GM18499 (cell line): ENCODE measurements at regions not wholly inside any gene's neighbourhood (a gene's known extent, or its start where the extent isn't known, plus 50 kb on each side); places are given as distances from the start of the nearest gene placed in this dataset.

Experiments
- ATAC-seq: cut with Tn5 transposase; IDR thresholded peaks from one replicate; pipeline ENCODE4 v1.9.1; 2021; ENCODE audit warnings: moderate number of reproducible peaks; ENCODE audit not compliant: insufficient read depth, unreplicated experiment

DNA sequence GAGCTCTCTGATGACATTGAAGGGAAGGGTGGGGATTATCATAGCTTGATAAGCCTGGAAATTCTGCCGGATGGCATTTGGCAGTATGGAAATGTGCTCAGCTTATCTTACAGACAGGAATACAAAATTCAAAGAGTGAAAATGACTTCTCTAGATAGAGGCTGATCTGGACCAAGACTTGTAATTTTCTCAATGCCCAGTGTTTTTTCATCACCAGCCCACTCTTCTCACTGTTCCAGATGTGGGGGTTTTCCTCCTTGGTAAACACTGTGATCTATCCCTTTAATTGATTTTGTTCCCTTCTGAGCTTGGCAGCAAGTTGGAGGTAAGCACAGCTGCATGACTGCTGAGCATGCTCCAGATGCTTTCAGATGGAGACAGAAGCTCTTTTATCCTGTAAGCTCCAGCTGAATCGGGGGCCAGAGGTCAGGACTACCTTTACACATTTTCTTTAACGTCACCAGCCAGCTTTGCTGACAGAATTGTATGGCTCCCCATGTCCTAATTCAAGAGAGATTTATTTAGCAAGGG, 287.4 kb upstream of the TCF4 start:
- no peak for ATAC-seq

GRCh38 chr18:55869556-55870501, 281.8 kb upstream of the TCF4 start:
- no peak for ATAC-seq

- no peak for ATAC-seq
Measured at GRCh38 chr18:55868909-55869308, 280.9 kb upstream of the TCF4 start.

DNA sequence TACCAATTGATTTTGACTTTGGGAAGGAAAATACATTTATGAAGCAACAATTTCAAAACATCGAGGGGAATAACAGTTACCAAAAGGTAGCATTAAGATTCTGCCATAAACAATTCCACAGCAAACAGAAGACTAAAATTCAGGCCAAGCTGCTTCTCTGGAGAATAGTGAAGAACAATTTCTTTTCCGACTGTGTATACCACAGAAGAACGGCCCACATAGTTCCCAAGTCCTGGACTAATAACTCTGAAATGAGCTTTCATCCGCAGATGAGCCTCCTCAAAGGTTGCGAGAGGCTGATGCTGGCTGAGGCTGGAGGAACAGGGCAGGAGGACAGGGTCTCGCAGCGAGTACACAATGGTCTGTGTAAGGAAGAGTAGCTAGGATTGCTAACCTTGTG, 278.9 kb upstream of the TCF4 start:
- no peak for ATAC-seq

DNA sequence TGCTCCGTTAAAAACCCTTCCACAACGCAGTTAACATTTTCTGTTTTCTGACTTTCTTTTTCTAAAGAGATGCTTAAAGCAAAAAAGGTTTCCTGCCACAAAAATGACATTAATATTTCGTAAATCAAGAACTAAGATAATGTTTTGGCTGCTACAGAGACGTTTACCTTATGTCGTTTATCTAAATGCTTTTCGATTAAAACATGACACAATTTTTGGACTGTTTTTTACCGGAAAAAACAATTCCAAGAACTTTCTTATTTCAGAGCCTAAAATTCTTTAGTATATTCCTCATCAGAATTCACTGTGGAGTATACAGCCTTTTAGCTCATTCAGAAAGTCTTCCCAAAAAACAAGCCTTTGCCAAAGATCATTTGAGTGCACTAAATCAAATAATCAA, 278.0 kb upstream of the TCF4 start:
- ATAC-seq, result no peak

- ATAC-seq, result no peak
Measured at GRCh38 chr18:55864281-55864680, 276.3 kb upstream of the TCF4 start.

DNA sequence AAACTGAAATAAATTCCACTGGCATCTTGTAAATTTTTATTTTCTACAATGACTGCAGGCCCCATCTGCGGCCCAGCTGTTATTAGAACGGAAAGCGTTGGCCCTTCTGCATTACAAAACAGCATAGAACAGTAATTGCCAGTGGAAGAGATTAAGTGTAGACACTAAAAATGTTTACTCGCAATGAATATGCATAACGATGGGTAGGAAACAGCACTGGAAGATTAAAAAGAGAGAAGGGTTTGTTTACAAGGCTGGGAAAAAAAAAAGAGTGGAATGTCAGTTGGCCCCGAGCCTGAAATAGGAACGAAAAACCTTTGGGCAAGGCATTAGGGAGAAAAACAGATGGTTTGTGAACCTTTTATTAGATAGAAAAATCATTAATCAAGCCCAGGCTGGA, 275.9 kb upstream of the TCF4 start:
- ATAC-seq, result no peak

- no peak for ATAC-seq
Measured at GRCh38 chr18:55863391-55863706, 275.4 kb upstream of the TCF4 start.

DNA sequence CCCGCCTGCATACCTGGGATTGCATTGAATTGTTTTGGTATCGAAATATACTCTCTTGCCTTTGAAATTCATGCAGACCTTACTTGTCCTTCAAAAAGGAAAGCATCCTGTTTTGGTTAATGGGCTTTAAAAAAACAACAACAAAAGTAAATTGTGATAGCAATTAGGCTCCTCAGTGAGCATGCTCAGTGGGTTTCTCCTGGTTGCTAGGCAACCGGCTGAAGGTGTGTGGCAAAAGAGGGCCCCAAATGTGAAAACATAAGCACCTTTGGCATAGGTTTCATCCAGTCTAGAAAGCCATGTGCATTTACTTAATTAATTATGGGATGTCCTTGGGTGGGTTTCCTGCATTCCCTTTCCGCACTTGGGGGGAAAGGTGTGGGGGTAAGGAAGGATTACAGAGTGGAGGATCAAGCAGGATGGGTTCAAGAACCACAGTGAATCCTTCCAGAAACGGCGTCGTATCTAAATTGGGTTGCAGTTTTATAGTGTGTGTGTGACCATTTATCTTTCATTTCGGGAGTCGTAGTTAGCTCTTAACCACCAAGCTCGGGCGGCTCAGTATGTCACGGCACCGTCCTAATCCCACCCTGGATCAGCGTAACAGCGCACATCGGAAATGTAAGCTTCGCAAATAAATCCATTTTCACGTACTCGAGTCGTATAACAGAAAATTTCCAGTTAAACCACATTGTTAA, 274.9 kb upstream of the TCF4 start:
- ATAC-seq, result no peak

GRCh38 chr18:55861266-55861665, 273.3 kb upstream of the TCF4 start:
- ATAC-seq, result no peak

DNA sequence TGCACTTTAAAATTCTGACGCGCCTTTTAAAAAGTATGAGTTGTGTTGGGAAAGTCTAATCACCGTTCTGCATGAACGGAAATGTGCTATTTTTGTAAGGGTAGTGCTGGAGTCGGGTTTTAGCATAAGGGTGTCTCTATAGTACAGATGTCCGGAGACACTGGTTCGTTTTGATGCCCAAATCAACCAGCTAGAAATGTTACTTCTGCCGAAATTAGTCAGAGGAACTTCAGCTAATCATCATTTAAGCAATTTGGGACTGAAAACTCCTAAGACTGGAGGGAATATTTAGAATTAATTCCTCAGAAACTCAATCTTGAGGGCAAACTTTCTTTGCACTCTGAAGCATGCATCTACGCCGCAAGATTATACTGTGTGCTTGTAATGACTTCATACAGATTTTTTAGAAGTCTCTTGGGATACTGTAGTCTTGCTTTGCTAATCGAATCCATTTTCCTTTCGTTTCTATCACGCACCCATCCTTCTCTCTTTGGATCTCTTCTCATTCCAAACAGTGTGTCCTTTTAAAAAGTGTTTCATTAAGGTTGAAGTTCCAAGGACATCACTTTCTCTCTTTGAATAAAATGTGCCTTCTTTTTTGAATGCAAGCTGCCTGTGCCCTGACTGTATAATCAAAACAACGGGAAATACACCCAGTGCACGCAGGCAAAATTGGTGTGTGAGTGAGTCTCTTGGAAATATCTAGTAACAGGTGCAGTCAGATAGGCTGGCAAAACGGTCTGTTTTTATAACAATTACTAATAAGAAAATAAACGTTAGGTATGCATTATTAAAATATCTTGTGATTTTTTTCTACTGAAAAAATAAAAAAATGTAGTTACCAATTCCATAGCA, 270.9 kb upstream of the TCF4 start:
- ATAC-seq, result no peak

DNA sequence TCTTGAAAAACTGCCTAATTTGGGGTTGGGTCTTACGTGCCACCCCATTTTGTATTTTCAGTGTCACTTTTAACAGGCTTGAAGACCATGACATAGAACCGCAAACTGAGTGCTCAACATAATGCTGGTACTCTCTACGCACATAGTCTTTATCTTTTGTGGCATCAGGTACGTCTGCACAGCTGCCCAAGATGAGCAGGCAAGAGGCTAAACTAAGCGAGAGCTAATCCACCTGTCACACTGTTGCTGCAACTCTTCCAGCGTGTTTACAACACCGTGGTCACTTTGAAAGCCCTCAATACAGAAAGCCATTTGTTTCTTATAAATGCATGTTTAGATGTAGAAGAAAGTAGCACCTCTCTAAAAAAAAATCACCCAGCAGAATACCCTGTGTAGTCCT, 270.0 kb upstream of the TCF4 start:
- ATAC-seq, result no peak

DNA sequence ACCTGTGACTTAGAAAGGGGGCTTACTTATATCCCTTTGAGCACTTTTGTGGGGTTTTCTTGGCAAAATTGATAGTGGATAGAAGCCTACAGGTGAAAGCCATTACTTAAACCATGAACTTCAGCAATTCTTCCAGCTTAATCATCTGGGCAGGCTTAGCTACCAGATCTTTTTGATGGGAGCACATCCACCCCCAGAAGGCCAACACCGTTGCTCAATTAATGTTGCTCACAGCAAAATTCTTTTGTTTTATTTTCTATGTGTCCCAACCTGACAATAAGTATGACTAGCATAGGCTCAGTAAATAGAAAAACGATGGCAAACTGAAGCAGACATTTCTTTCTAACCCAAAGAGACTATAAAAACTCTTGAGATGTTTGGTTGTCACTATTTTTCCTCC, 269.4 kb upstream of the TCF4 start:
- ATAC-seq, result no peak

DNA sequence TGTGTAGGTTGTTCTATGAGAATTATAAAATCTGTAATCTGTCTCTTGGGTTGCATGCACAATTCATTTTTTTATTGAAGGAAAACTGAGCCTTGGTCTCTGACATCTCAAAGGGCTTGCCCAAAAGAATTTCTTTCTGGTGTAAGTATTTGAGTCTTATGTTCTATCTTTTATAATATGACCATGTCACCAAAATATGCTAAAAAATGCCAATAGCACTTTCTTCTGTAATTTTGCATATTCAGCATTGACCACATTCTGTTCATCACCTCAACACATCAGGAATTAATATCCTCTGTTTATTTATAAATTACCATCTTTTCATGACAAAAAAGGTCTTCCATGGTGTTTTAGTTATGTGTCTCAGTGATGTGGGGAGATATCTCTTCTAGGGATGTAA, 268.7 kb upstream of the TCF4 start:
- no peak for ATAC-seq

- ATAC-seq, result no peak
Measured at GRCh38 chr18:55856229-55856628, 268.2 kb upstream of the TCF4 start.

GRCh38 chr18:55853268-55853667, 265.3 kb upstream of the TCF4 start:
- no peak for ATAC-seq

GRCh38 chr18:55850904-55851303, 262.9 kb upstream of the TCF4 start:
- ATAC-seq, result no peak

DNA sequence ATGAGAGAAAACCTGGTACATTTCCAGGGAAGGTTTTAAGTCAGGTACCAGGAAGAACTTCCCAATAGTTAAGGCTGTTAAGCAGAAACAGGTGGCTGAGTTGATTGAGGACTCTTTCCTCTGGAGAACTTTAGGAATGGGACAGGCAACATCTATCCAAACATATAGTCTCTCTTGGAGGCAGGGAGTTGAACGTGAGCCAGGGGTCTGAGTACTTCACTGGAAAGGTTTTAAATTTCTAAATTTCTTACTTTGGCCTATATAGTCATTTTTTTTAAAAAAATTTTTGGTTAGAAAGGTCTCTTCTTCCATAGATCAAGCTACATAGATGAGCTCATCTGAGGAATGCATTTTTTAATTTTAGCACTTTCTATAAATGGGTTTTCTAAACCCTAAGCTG, 261.4 kb upstream of the TCF4 start:
- ATAC-seq, result no peak

- ATAC-seq, result no peak
Measured at GRCh38 chr18:55847960-55848359, 260.0 kb upstream of the TCF4 start.

DNA sequence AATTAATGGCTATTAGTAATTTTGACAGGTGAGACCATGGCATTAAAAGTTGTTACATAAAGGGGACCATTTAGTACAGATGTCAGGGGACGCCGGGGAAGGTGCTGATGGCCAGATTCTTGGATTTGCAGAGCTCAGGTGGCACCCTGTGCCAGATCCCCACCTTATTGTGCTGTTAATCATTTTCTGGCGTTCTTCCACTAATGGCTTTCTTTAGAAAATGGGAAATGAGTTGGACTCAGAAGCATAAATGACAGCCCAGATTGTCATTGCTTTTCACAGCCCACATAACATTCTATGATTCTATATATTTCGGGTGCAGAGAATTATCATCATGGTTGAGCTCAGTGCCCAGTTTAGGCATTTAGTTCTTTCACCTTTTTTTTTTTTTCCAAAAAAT, 257.2 kb upstream of the TCF4 start:
- no peak for ATAC-seq

- no peak for ATAC-seq
Measured at GRCh38 chr18:55844382-55844781, 256.4 kb upstream of the TCF4 start.
